Kidney (tissue), 13 donors: ENCODE measurements at regions not wholly inside any gene's neighbourhood (a gene's known extent, or its start where the extent isn't known, plus 50 kb on each side); places are given as distances from the start of the nearest gene placed in this dataset.
A peak's percentile ranks its signal among the peaks of the same experiment; 100 is the strongest.

Source experiments
- DNase-seq, 5 donors: peaks; one replicate each; pipeline ENCODE4 v3.0.0-alpha.2; 2013 to 2020
- FAIRE-seq: peaks from 2 replicates; lab custom pipeline; 2012; peaks lifted over from hg19 to GRCh38; lab: Jason Lieb, UNC
- H3K27ac ChIP-seq, 2 donors: one replicate each; pipeline ENCODE4 v1.7.0; 2013; ENCODE audit warnings: low read depth in 2 of 2, low read length in 2 of 2, inconsistent platforms in 1 of 2
- H3K27me3 ChIP-seq: one replicate; pipeline ENCODE4 v1.7.1; 2013; ENCODE audit warnings: low read length, inconsistent platforms; ENCODE audit not compliant: control insufficient read depth, insufficient read depth
- H3K36me3 ChIP-seq, 3 donors: one replicate each; pipeline versions ENCODE4 v1.7.0 to v1.7.1; 2013; ENCODE audit warnings: low read length in 3 of 3, control low read depth in 1 of 3, inconsistent platforms in 1 of 3; ENCODE audit not compliant: insufficient read depth in 3 of 3, control insufficient read depth in 2 of 3
- H3K4me1 ChIP-seq, 3 donors: one replicate each; pipeline versions ENCODE4 v1.7.0 to v1.7.1; 2013; ENCODE audit warnings: low read length in 3 of 3, inconsistent platforms in 1 of 3, low read depth in 1 of 3; ENCODE audit not compliant: control insufficient read depth in 2 of 3, insufficient read depth in 2 of 3
- H3K4me3 ChIP-seq, 3 donors: one replicate each; pipeline versions ENCODE4 v1.7.0 to v1.8.1; 2013; ENCODE audit warnings: low read length in 3 of 3, control low read depth in 1 of 3, inconsistent platforms in 1 of 3
- H3K9ac ChIP-seq, 3 donors: one replicate each; pipeline versions ENCODE4 v1.7.0 to v1.7.1; 2013; ENCODE audit warnings: low read length in 3 of 3, control low read depth in 1 of 3, inconsistent platforms in 1 of 3
- H3K9me3 ChIP-seq, 3 donors: one replicate each; pipeline versions ENCODE4 v1.7.0 to v1.7.1; 2013; ENCODE audit warnings: low read length in 3 of 3, control low read depth in 1 of 3, inconsistent platforms in 1 of 3; ENCODE audit not compliant: control insufficient read depth in 2 of 3, insufficient read depth in 1 of 3
- CTCF ChIP-seq: IDR thresholded peaks from 3 replicates; pipeline ENCODE4 v1.5.1; 2012; ENCODE audit warnings: mild to moderate bottlenecking, moderate library complexity, borderline replicate concordance; ENCODE audit not compliant: insufficient read depth; ENCODE audit errors: extremely low read depth
- intact Hi-C: fragments of 100-400 bp; cut with DNase I; formaldehyde crosslinking; loops from one replicate; pipeline ENCODE4 v1.11.1; 2022
- donor health status: control.
- donor health status: control.
- donor health status: control.
- donor health status: control.
- donor health status: control.
- donor health status: DM: yes; HTN: yes; CAD: no.
- donor health status: Normal renal cell carcinoma (clear cell type).

GRCh38 chr6:88380618-88381288 is 214.6 kb upstream of the CNR1 start:
- Histone ChIP-seq H3K4me3 (no peak overlapping the region), H3K9ac (no peak overlapping the region), H3K9me3 (no peaks in the 10 kb centered on the region), H3K27me3 (no peaks in the 10 kb centered on the region), H3K4me1 (no peaks in the 10 kb centered on the region), H3K36me3 (no peaks in the 10 kb centered on the region), H3K27ac (no peak overlapping the region)
- TF ChIP-seq CTCF: no peak
- intact Hi-C loops: no loop called here
- DNase-seq: peak in 1 of 5 donors; percentile 15
- FAIRE-seq: no peak

GRCh38 chr6:88380083-88380482 is 213.9 kb upstream of the CNR1 start:
- H3K27ac ChIP-seq: no peak overlapping the region
- FAIRE-seq: no peak
- TF ChIP-seq CTCF: no peak
- no peaks in the 10 kb centered on the region for H3K9me3 ChIP-seq
- H3K9ac ChIP-seq: no peak overlapping the region
- no peaks in the 10 kb centered on the region for H3K27me3 ChIP-seq
- H3K4me3 ChIP-seq: no peak overlapping the region
- intact Hi-C loops: no loop called here
- peak in 1 of 5 donors; percentile 74 for DNase-seq
- no peaks in the 10 kb centered on the region for H3K36me3 ChIP-seq
- H3K4me1 ChIP-seq: no peaks in the 10 kb centered on the region

DNA sequence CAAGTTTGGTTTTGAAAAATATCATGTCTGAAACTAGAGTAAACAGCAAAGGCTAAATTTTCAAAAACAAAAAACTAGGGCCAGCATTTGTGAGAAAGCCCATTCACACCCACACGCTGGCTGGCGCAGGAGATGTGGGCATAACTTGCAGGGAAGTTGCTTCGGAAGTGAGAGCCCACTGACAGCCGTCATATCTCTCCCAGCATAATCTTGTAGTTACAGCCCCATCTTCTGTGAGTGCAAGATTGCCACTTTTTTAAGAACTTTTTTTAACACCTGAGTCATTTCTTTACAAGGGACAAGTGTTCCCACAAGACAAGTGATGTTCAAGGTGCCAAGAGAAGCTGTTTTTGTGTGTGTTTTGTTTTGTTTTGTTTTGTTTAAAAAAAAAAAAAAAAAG is 212.5 kb upstream of the CNR1 start:
- DNase-seq: peak in 1 of 5 donors; percentile 29
- intact Hi-C loops: no loop called here
- Histone ChIP-seq H3K36me3 (no peaks in the 10 kb centered on the region), H3K4me3 (no peak overlapping the region), H3K4me1 (no peaks in the 10 kb centered on the region), H3K9me3 (no peaks in the 10 kb centered on the region), H3K9ac (no peak overlapping the region), H3K27me3 (no peaks in the 10 kb centered on the region), H3K27ac (no peak overlapping the region)
- no peak for FAIRE-seq
- no peak for TF ChIP-seq CTCF
